ENCODE measurements at regions not wholly inside any gene's neighbourhood (a gene's known extent, or its start where the extent isn't known, plus 50 kb on each side); places are given as distances from the start of the nearest gene placed in this dataset.

- DNase-seq (ENCODE audit: extremely low read depth in 1 of 2, low read depth in 1 of 2) = no peak
Observed at GRCh38 chr11:104365676-104366075, 201.7 kb upstream of the PDGFD start.

GRCh38 chr11:104361975-104362374, 198.0 kb upstream of the PDGFD start:
- no peak for DNase-seq (ENCODE audit: extremely low read depth in 1 of 2, low read depth in 1 of 2)

GRCh38 chr11:104352036-104352435, 188.1 kb upstream of the PDGFD start:
- no peak for DNase-seq (ENCODE audit: extremely low read depth in 1 of 2, low read depth in 1 of 2)

- DNase-seq (ENCODE audit: extremely low read depth in 1 of 2, low read depth in 1 of 2) = no peak
Observed at GRCh38 chr11:104343578-104343977, 179.6 kb upstream of the PDGFD start.

- DNase-seq (ENCODE audit: extremely low read depth in 1 of 2, low read depth in 1 of 2) = no peak
Observed at GRCh38 chr11:104340590-104340989, 176.6 kb upstream of the PDGFD start.

GRCh38 chr11:104339380-104339831, 175.5 kb upstream of the PDGFD start:
- DNase-seq (ENCODE audit: extremely low read depth in 1 of 2, low read depth in 1 of 2) = no peak

GRCh38 chr11:104338186-104338585, 174.2 kb upstream of the PDGFD start:
- DNase-seq (ENCODE audit: extremely low read depth in 1 of 2, low read depth in 1 of 2) = no peak

GRCh38 chr11:104337273-104337672, 173.3 kb upstream of the PDGFD start:
- no peak for DNase-seq (ENCODE audit: extremely low read depth in 1 of 2, low read depth in 1 of 2)

- DNase-seq (ENCODE audit: extremely low read depth in 1 of 2, low read depth in 1 of 2) = no peak
Observed at GRCh38 chr11:104333977-104334376, 170.0 kb upstream of the PDGFD start.

- no peak for DNase-seq (ENCODE audit: extremely low read depth in 1 of 2, low read depth in 1 of 2)
Observed at GRCh38 chr11:104332110-104332509, 168.2 kb upstream of the PDGFD start.

- DNase-seq (ENCODE audit: extremely low read depth in 1 of 2, low read depth in 1 of 2) = no peak
Observed at GRCh38 chr11:104329078-104329665, 165.2 kb upstream of the PDGFD start.

- no peak for DNase-seq (ENCODE audit: extremely low read depth in 1 of 2, low read depth in 1 of 2)
Observed at GRCh38 chr11:104328512-104328907, 164.6 kb upstream of the PDGFD start.

GRCh38 chr11:104327861-104328511, 164.0 kb upstream of the PDGFD start:
- no peak for DNase-seq (ENCODE audit: extremely low read depth in 1 of 2, low read depth in 1 of 2)

- no peak for DNase-seq (ENCODE audit: extremely low read depth in 1 of 2, low read depth in 1 of 2)
Observed at GRCh38 chr11:104325093-104325492, 161.1 kb upstream of the PDGFD start.

- DNase-seq (ENCODE audit: extremely low read depth in 1 of 2, low read depth in 1 of 2) = no peak
Observed at GRCh38 chr11:104324276-104324675, 160.3 kb upstream of the PDGFD start.

- no peak for DNase-seq (ENCODE audit: extremely low read depth in 1 of 2, low read depth in 1 of 2)
Observed at GRCh38 chr11:104323841-104324240, 159.9 kb upstream of the PDGFD start.

- no peak for DNase-seq (ENCODE audit: extremely low read depth in 1 of 2, low read depth in 1 of 2)
Observed at GRCh38 chr11:104322696-104323095, 158.7 kb upstream of the PDGFD start.

GRCh38 chr11:104320956-104321355, 157.0 kb upstream of the PDGFD start:
- no peak for DNase-seq (ENCODE audit: extremely low read depth in 1 of 2, low read depth in 1 of 2)

- DNase-seq (ENCODE audit: extremely low read depth in 1 of 2, low read depth in 1 of 2) = no peak
Observed at GRCh38 chr11:104320097-104320496, 156.2 kb upstream of the PDGFD start.

- no peak for DNase-seq (ENCODE audit: extremely low read depth in 1 of 2, low read depth in 1 of 2)
Observed at GRCh38 chr11:104319396-104319795, 155.4 kb upstream of the PDGFD start.

- DNase-seq (ENCODE audit: extremely low read depth in 1 of 2, low read depth in 1 of 2) = no peak
Observed at GRCh38 chr11:104306862-104307474, 143.0 kb upstream of the PDGFD start.

- DNase-seq (ENCODE audit: extremely low read depth in 1 of 2, low read depth in 1 of 2) = no peak
Observed at GRCh38 chr11:104301776-104302175, 137.8 kb upstream of the PDGFD start.
